KMS-11 (cell line): ENCODE measurements at regions not wholly inside any gene's neighbourhood (a gene's known extent, or its start where the extent isn't known, plus 50 kb on each side); places are given as distances from the start of the nearest gene placed in this dataset.

ENCODE experiments used
- H2AFZ ChIP-seq: fragments of 200-600 bp; sonication (generic); 2 replicates; pipeline ENCODE4 v1.6.1; 2016; ENCODE audit warnings: antibody characterized with exemption, mixed run types, low read depth
- H3K27ac ChIP-seq: fragments of 200-600 bp; sonication (generic); 2 replicates; pipeline ENCODE4 v1.6.1; 2016; ENCODE audit warnings: mild to moderate bottlenecking, mixed run types
- H3K27me3 ChIP-seq: fragments of 200-600 bp; sonication (generic); 2 replicates; pipeline ENCODE4 v1.6.1; 2017; ENCODE audit warnings: mild to moderate bottlenecking, low read depth, mixed run types, moderate library complexity; ENCODE audit not compliant: insufficient read depth
- H3K36me3 ChIP-seq: fragments of 200-600 bp; sonication (generic); 2 replicates; pipeline ENCODE4 v1.6.1; 2017; ENCODE audit warnings: mild to moderate bottlenecking, mixed run types; ENCODE audit not compliant: insufficient read depth
- H3K4me1 ChIP-seq: fragments of 200-600 bp; sonication (generic); 2 replicates; pipeline ENCODE4 v1.6.1; 2016; ENCODE audit warnings: mild to moderate bottlenecking, low read depth, mixed run types; ENCODE audit not compliant: poor library complexity, severe bottlenecking
- H3K4me2 ChIP-seq: fragments of 200-600 bp; sonication (generic); 2 replicates; pipeline ENCODE4 v1.7.0; 2016; ENCODE audit warnings: mild to moderate bottlenecking, mixed run types
- H3K4me3 ChIP-seq: fragments of 200-600 bp; sonication (generic); IDR thresholded peaks from 2 replicates; pipeline ENCODE4 v1.6.1; 2017; ENCODE audit warnings: low read depth, low read length, mixed read lengths; ENCODE audit not compliant: insufficient read depth
- H3K79me2 ChIP-seq: fragments of 200-600 bp; sonication (generic); 2 replicates; pipeline ENCODE4 v1.6.1; 2016; ENCODE audit warnings: low read depth, mixed run types; ENCODE audit not compliant: insufficient read depth
- H3K9ac ChIP-seq: fragments of 200-600 bp; sonication (generic); 2 replicates; pipeline ENCODE4 v1.6.1; 2016; ENCODE audit warnings: mild to moderate bottlenecking, mixed run types
- H4K20me1 ChIP-seq: fragments of 200-600 bp; sonication (generic); 2 replicates; pipeline ENCODE4 v1.6.1; 2016; ENCODE audit warnings: mild to moderate bottlenecking, mixed run types; ENCODE audit not compliant: insufficient read depth
- CTCF ChIP-seq: fragments of 200-600 bp; sonication (generic); conservative IDR thresholded peaks from 2 replicates; pipeline ENCODE4 v1.6.1; 2017; ENCODE audit warnings: low read depth, mild to moderate bottlenecking, antibody characterized with exemption, low read length, moderate library complexity, mixed read lengths

GRCh38 chr7:25752154-25752553 is 399.8 kb upstream of the NFE2L3 start:
- no peaks in the 10 kb centered on the region for H3K36me3 ChIP-seq
- no peak overlapping the region for H3K9ac ChIP-seq
- no peak overlapping the region for H2AFZ ChIP-seq
- no peak overlapping the region for H3K27ac ChIP-seq
- H3K27me3 ChIP-seq, result no peaks in the 10 kb centered on the region
- H4K20me1 ChIP-seq, result no peaks in the 10 kb centered on the region
- no peak for TF ChIP-seq CTCF
- H3K4me1 ChIP-seq, result no peaks in the 10 kb centered on the region
- H3K4me3 ChIP-seq, result no peak overlapping the region
- H3K79me2 ChIP-seq, result no peaks in the 10 kb centered on the region
- H3K4me2 ChIP-seq, result no peak overlapping the region

- no peaks in the 10 kb centered on the region for H3K79me2 ChIP-seq
- TF ChIP-seq CTCF, result no peak
- H3K9ac ChIP-seq, result no peak overlapping the region
- H2AFZ ChIP-seq, result no peak overlapping the region
- H3K36me3 ChIP-seq, result no peaks in the 10 kb centered on the region
- H3K4me1 ChIP-seq, result no peaks in the 10 kb centered on the region
- H3K27ac ChIP-seq, result no peak overlapping the region
- no peak overlapping the region for H3K4me2 ChIP-seq
- H4K20me1 ChIP-seq, result no peaks in the 10 kb centered on the region
- H3K4me3 ChIP-seq, result no peak overlapping the region
- H3K27me3 ChIP-seq, result no peaks in the 10 kb centered on the region
These were observed 398.8 kb upstream of the NFE2L3 start for GRCh38 chr7:25752967-25753791.

GRCh38 chr7:25753837-25754236 is 398.2 kb upstream of the NFE2L3 start:
- Histone ChIP-seq H2AFZ (no peak overlapping the region), H3K4me1 (no peaks in the 10 kb centered on the region), H3K9ac (no peak overlapping the region), H3K27me3 (no peaks in the 10 kb centered on the region), H3K79me2 (no peaks in the 10 kb centered on the region), H3K4me2 (no peak overlapping the region), H4K20me1 (no peaks in the 10 kb centered on the region), H3K4me3 (no peak overlapping the region), H3K27ac (no peak overlapping the region), H3K36me3 (no peaks in the 10 kb centered on the region)
- no peak for TF ChIP-seq CTCF

GRCh38 chr7:25754333-25754732 is 397.7 kb upstream of the NFE2L3 start:
- Histone ChIP-seq H3K79me2 (no peaks in the 10 kb centered on the region), H3K4me2 (no peak overlapping the region), H4K20me1 (no peaks in the 10 kb centered on the region), H3K4me1 (no peaks in the 10 kb centered on the region), H3K9ac (no peak overlapping the region), H3K27ac (no peak overlapping the region), H3K27me3 (no peaks in the 10 kb centered on the region), H3K4me3 (no peak overlapping the region), H3K36me3 (no peaks in the 10 kb centered on the region), H2AFZ (no peak overlapping the region)
- TF ChIP-seq CTCF, result no peak
